Adrenal gland (tissue), 5 donors: ENCODE measurements at regions not wholly inside any gene's neighbourhood (a gene's known extent, or its start where the extent isn't known, plus 50 kb on each side); places are given as distances from the start of the nearest gene placed in this dataset.

Source experiments
- POLR2A ChIP-seq, 2 donors: fragments of 450-650 bp; IDR thresholded peaks; one replicate each; pipeline ENCODE4 v1.6.1; 2017; ENCODE audit warnings: antibody characterized with exemption in 2 of 2, mild to moderate bottlenecking in 2 of 2, moderate library complexity in 1 of 2
- TF ChIP-seq, protein P1 (sequence below), 6 experiments: fragments of 450-650 bp in 4 of 6; fragments of 200-600 bp in 2 of 6; sonication (generic) in 1 of 6; IDR thresholded peaks; 1 replicate in 5 of 6; 2 replicates in 1 of 6; pipeline versions ENCODE4 v1.5.1 to v1.8.0; 2016 to 2021; ENCODE audit warnings: antibody characterized with exemption in 6 of 6, mild to moderate bottlenecking in 2 of 6, moderate library complexity in 1 of 6
- donor health status: DM: no; HTN: no; CAD: no.

DNA sequence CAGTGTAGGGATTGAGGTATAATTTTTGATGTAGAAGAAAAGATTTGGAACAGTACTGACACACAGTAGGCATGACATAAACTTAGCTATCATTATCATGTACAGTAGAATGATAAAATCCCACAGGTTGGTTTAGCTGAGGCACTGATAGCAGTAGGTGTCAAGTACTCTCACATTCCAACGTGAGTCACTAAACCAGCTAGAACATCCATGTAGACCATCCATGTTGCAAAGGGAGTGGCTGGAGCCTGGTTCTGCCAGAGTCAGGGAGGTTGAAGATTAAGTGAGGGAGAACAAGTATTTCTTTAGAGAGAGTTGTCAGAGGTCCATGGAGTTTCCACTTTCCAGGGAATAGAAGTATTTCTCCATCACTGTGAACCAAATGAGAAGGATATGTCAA is 157.2 kb upstream of the TMEM108 start:
- TF ChIP-seq, protein P1, sequence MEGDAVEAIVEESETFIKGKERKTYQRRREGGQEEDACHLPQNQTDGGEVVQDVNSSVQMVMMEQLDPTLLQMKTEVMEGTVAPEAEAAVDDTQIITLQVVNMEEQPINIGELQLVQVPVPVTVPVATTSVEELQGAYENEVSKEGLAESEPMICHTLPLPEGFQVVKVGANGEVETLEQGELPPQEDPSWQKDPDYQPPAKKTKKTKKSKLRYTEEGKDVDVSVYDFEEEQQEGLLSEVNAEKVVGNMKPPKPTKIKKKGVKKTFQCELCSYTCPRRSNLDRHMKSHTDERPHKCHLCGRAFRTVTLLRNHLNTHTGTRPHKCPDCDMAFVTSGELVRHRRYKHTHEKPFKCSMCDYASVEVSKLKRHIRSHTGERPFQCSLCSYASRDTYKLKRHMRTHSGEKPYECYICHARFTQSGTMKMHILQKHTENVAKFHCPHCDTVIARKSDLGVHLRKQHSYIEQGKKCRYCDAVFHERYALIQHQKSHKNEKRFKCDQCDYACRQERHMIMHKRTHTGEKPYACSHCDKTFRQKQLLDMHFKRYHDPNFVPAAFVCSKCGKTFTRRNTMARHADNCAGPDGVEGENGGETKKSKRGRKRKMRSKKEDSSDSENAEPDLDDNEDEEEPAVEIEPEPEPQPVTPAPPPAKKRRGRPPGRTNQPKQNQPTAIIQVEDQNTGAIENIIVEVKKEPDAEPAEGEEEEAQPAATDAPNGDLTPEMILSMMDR (IDR thresholded peaks at IDR 0.05): no peak
- no peak for TF ChIP-seq POLR2A (IDR thresholded peaks at IDR 0.05)
